ENCODE measurements at regions not wholly inside any gene's neighbourhood (a gene's known extent, or its start where the extent isn't known, plus 50 kb on each side); places are given as distances from the start of the nearest gene placed in this dataset.

DNA sequence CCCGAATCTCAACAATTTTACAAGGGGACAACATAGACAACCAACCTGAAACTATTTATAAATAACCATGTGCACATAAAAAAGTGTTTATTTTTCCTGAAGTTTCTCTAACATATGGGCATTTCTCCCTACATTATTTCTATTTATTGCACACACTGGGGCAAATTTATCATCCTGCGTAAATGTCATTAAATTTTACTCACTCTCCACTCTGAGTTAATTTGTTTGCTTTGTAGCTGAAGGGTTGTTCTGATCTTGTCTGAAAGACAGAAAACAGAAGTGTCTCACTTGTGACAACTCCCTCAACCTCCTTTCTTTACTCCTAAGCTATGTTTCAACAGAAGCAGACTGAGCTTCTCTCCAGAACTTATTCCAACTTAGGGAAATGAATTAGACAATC, 194.2 kb downstream of the HIPK3 start:
- H3K4me3 ChIP-seq (ENCODE audit: low read depth in 1 of 2, low read length in 1 of 2), result no peak overlapping the region
- TF ChIP-seq CTCF (IDR thresholded peaks at IDR 0.05), result no peak
- H3K9me3 ChIP-seq, result no peaks in the 10 kb centered on the region

DNA sequence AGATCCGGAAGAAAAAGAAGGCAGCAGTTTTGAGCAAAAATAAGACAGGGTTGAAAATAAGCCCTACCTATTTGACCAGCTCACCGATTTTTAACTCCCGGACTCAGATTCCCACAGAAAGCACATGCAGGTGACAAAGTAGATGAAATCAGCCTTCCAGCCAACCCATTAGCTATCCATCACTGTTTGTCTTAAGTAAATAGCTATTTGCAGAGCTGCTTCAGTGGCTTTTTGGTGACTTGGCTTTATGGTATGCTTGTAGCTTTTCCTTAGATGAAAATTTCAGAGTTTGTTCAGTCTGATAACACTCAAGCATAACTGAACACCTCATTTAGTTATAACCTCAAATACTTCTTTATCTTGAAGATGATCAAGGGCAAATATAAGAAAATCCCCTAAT, 192.6 kb downstream of the HIPK3 start:
- Histone ChIP-seq H3K27me3 (peaks cover 71% of the 10 kb centered on the region), H3K27ac (no peak overlapping the region), H3K9me3 (no peaks in the 10 kb centered on the region), H3K36me3 (no peaks in the 10 kb centered on the region), H3K4me1 (ENCODE audit: control insufficient read depth in 1 of 2, insufficient read depth in 1 of 2, low read depth in 1 of 2, low read length in 1 of 2) (no peaks in the 10 kb centered on the region), H3K4me3 (ENCODE audit: low read depth in 1 of 2, low read length in 1 of 2) (no peak overlapping the region)
- no peak for TF ChIP-seq CTCF (IDR thresholded peaks at IDR 0.05)

More for the DNA sequence above, 194.2 kb downstream of the HIPK3 start:
- H3K27ac ChIP-seq, result no peak overlapping the region
- peaks cover 72% of the 10 kb centered on the region for H3K27me3 ChIP-seq
- no peaks in the 10 kb centered on the region for H3K4me1 ChIP-seq (ENCODE audit: control insufficient read depth in 1 of 2, insufficient read depth in 1 of 2, low read depth in 1 of 2, low read length in 1 of 2)
- no peaks in the 10 kb centered on the region for H3K36me3 ChIP-seq

GRCh38 chr11:33448461-33449130, 191.4 kb downstream of the HIPK3 start:
- H3K27me3 ChIP-seq, result peaks cover 67% of the 10 kb centered on the region
- H3K4me1 ChIP-seq (ENCODE audit: control insufficient read depth in 1 of 2, insufficient read depth in 1 of 2, low read depth in 1 of 2, low read length in 1 of 2), result no peaks in the 10 kb centered on the region
- H3K9me3 ChIP-seq, result no peaks in the 10 kb centered on the region
- no peak for TF ChIP-seq CTCF (IDR thresholded peaks at IDR 0.05)
- no peak overlapping the region for H3K4me3 ChIP-seq (ENCODE audit: low read depth in 1 of 2, low read length in 1 of 2)
- H3K36me3 ChIP-seq, result no peaks in the 10 kb centered on the region
- no peak overlapping the region for H3K27ac ChIP-seq

- TF ChIP-seq CTCF (IDR thresholded peaks at IDR 0.05), result no peak
Measured at GRCh38 chr11:33445761-33446161, 188.6 kb downstream of the HIPK3 start.

DNA sequence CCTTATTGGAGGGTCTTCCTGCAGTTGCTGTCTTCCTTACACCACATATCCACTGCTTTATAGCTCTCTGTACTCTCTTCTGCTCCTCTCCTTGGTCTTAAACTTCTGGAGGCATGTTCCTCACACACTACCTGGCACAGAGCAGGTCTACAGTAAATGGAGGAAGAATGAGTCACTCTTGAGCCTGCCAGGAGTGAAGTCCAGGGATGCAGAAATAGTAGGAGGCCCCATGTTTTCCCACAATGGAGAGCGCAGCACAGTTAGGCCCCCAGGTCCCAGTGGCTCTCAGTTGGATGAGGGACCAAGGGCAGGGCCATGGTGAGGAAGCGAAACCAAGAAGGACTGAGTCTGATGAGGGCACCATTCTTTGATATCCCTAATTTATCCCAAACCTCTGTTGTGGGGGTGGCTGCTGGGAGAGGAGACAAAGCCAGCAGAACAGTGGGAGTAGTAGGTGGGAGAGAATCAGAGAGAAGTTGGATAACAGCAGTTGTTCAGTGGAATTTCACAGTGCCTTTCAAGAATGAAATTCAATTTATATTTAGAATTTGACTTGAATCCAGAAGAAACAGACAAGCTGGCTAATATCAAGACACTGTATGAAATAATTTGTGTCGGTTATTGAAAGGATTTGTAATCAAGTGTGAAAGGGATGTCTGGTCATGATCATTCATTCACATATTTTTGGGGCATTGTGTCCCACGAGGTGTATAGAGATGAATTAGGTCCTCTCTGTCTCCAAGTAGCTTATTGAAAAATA, 187.8 kb downstream of the HIPK3 start:
- no peak for TF ChIP-seq CTCF (IDR thresholded peaks at IDR 0.05)
- H3K4me1 ChIP-seq (ENCODE audit: control insufficient read depth in 1 of 2, insufficient read depth in 1 of 2, low read depth in 1 of 2, low read length in 1 of 2), result no peaks in the 10 kb centered on the region
- H3K27me3 ChIP-seq, result peaks cover 34% of the 10 kb centered on the region
- H3K9me3 ChIP-seq, result no peaks in the 10 kb centered on the region
- no peak overlapping the region for H3K27ac ChIP-seq
- H3K36me3 ChIP-seq, result no peaks in the 10 kb centered on the region
- no peak overlapping the region for H3K4me3 ChIP-seq (ENCODE audit: low read depth in 1 of 2, low read length in 1 of 2)

More at GRCh38 chr11:33445761-33446161, 188.6 kb downstream of the HIPK3 start:
- Histone ChIP-seq H3K4me1 (ENCODE audit: control insufficient read depth in 1 of 2, insufficient read depth in 1 of 2, low read depth in 1 of 2, low read length in 1 of 2) (no peaks in the 10 kb centered on the region), H3K27ac (no peak overlapping the region), H3K27me3 (peaks cover 40% of the 10 kb centered on the region), H3K4me3 (ENCODE audit: low read depth in 1 of 2, low read length in 1 of 2) (no peak overlapping the region), H3K9me3 (no peaks in the 10 kb centered on the region), H3K36me3 (no peaks in the 10 kb centered on the region)
